CD4-positive, alpha-beta T cell treated with Interleukin-17A for 4 hours (primary cell): ENCODE measurements at regions not wholly inside any gene's neighbourhood (a gene's known extent, or its start where the extent isn't known, plus 50 kb on each side); places are given as distances from the start of the nearest gene placed in this dataset.
"Not testable (repeated sequence)": the region's sequence is repeated elsewhere in the genome, so short reads cannot be mapped to it uniquely, and the experiment has no call there.

Experiments used
- DNase-seq: peaks from one replicate; pipeline ENCODE4 v3.0.0-alpha.2; 2020; ENCODE audit warnings: mixed read lengths

GRCh38 chr16:60763869-60764268 is 1272.4 kb downstream of the CDH8 start:
- no peak for DNase-seq

DNA sequence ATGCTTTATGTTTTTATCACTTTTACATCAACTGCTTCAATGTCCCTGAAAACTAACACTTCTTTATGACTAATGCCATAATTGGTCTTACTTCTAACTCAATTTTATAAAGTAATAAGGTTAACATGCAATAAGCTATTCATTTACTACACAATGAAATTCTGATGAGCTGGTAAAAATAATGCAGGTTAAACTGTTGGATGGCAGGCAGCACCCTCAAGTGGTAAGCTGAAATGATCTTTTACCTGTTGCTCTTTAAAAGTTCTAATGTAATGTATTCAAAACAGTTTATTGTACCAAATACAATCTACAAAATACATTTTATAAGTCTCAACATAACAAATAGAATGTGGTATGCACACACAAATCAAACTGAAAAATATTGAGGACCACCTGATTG is 1280.3 kb downstream of the CDH8 start:
- DNase-seq, result no peak

DNA sequence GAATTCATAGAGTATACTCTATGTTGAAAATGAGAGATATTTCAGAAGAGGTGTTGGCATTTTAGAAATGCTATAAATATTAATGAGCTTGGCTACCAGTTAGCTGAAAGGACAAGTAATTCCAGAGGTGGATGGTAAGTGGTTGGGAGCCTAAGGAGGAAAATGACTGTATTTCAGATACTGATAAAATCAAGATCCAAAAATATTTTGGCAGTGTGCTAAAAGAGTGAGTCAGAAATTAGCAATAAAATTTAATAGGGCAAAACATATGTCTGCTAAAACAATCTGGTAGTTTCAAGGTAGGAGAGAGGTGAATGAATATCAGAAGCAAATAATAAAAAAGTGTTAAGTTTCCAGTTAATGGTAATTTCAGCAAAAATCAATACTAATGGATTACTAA is 1287.9 kb downstream of the CDH8 start:
- DNase-seq, result no peak

- no peak for DNase-seq
Observed at GRCh38 chr16:60744198-60744597, 1292.0 kb downstream of the CDH8 start.

DNA sequence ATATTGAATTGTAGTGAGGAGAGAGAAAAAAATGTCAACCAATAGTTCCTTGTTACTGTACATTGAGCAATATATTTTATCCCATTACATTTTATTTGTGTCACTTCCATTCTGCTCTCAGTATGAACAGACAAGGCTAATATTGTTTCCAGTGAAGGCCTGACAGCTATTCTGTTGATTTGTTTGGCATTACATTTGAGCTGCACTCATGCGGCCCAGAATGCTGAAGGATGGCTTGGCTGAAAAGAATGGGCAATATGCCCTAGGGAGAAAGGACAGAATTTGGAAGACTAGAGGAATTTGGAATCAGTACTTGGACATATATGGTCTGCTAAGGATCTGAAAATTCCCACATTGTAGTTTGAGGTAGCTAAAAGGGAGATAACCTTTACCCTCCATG is 1294.4 kb downstream of the CDH8 start:
- no peak for DNase-seq

GRCh38 chr16:60739737-60740683 is 1296.2 kb downstream of the CDH8 start:
- DNase-seq, result no peak

GRCh38 chr16:60731329-60732050 is 1304.7 kb downstream of the CDH8 start:
- no peak for DNase-seq

GRCh38 chr16:60729051-60729450 is 1307.2 kb downstream of the CDH8 start:
- no peak for DNase-seq

- DNase-seq, result no peak
Observed at GRCh38 chr16:60727851-60728250, 1308.4 kb downstream of the CDH8 start.

DNA sequence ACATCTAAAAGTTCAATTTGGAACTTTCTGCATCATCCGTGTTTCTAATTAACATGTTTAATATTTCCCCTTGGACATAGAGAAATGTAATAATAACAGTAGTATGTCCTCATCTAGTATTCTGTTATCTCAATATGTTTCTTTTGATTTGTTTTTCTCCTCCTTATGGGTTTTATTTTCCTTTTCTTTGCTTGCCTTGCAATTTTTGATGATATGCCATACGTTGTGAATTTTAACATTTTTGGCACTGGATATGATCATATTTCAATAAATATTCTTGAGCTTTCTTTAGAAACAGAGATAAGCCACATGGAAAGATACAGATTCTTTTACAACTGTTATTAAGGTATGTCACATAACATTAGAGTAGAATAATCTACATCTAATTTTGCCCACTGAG is 1316.2 kb downstream of the CDH8 start:
- no peak for DNase-seq

DNA sequence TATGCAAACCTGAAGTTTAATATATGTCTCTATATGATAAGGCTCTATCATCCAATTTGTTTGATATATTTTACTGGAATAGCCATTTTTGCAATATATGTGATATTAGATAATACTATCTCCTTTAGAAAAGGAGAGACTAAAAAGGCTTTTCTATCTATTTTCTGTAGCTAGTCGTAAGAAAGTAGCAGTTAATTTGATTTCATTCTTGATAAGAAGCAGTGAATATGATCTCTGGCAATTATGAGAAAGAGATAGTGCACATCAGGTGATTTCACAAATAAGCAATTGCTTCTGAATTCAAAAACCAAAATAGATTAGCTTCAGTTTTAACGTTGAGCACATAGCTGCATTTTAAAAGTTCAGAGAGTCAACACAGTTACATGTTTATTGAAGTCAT is 1318.4 kb downstream of the CDH8 start:
- DNase-seq, result no peak

DNA sequence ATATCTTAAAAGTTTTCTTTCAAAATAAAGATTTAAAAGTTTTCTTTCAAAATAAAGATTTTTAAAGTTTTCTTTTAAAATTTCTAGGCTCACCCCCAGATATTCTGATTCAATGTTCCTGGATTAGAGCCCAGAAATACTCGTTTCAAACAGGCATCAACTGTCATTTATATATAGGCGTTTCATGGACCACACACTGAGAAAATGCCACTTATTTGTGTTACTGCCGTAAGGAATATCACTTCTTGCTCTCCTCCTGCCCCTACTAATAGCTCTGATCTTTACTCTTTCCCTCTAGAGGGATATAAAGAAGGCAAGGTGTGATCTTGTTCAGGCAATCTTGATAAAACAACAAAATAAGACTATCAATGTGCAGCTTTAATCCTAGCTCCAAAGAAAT is 1324.1 kb downstream of the CDH8 start:
- DNase-seq, result no peak

DNA sequence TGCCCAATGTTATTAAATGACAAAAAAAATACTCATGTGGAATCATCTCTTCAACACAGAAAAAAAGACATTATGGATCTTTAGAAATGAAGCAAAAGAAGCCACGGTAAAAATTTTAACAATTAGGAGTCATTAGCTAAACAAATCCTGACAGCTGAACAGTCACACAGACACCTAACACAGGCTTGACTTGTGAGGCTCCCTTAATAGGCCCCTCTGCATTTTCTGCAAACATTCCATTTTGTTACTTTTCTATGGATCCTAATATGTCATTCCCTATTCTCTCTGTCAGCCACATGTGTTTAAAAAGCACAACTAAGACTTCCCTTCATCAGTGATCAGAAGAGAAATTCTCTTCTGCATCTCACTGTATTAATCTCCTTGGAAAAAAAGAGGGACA is 1331.5 kb downstream of the CDH8 start:
- no peak for DNase-seq

DNA sequence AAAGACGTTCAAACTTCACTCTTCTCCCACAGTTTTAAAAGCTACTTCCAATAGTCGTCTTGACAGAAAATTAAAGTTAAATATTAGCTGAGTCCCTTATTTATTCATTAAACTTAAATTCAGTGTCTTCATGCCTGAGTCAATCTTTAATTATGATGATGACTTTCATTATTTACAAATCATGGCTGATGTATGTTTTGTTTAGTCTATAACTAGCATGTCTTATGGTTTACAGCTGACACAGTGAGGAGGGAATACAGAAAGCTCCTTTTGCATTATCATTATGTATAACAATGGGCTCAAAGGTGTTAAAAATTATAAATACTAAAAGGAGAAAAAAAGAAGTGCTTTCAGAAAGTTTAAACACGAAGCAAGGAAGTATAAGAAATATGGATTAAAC is 1333.1 kb downstream of the CDH8 start:
- DNase-seq, result no peak

DNA sequence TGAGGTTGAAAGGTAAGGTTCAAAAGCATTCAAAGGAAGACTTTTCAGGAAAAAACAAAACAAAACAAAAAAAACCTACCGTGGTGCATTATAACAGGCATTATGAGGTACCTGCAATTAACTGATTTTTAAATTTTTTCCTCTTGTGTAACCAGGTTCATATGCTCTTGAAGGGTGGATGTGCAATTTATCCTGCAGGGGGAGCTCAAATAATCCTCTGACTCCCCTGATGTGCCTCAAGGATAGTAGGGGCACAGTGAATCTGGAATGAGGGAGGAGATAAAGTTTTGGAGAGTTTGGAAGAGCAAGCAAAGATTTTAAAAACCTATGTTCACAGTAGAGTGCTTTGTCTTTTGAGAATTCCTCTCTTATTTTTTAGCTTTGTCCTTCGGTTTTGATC is 1349.4 kb downstream of the CDH8 start:
- no peak for DNase-seq

DNA sequence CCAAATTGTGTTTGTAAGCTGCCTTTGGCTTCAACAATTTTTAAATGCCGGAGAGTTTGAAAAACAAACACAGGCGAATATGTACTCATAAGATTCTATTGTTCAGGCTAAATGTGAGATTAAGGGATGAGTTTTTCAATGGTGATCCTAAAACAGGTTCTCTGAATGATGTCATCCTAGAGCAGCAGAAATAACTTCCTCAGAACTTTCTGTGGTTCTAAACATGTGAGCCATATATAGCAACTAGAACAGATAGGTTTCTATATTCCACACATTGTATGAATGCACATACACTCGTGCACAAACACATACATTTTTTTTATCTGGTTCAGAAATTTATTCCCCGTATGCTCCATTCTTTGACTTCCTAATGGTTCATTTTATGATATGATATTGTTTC is 1352.2 kb downstream of the CDH8 start:
- no peak for DNase-seq

DNA sequence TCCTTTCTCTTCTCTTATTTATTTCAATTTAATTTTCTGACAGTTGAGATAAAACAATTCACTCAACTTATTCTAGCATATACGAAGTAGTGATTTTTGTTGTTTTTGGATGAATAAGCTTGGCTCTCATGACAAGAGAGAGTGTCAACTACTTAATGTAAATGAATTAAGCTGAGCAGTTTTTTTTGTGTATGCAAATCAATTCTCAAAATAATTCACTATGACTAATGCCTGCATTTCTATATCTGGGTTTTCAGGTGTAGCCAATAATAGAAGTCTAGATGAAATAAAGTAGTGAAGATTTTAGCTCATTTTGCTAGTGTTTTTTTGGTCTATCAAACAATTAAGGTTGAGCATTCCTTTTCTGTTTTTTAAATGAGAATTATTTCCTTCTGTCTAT is 1354.0 kb downstream of the CDH8 start:
- no peak for DNase-seq

- DNase-seq, result no peak
Observed at GRCh38 chr16:60681043-60681442, 1355.2 kb downstream of the CDH8 start.

- DNase-seq, result no peak
Observed at GRCh38 chr16:60675022-60675421, 1361.2 kb downstream of the CDH8 start.

- no peak for DNase-seq
Observed at GRCh38 chr16:60674241-60674640, 1362.0 kb downstream of the CDH8 start.

GRCh38 chr16:60655514-60656153 is 1380.6 kb downstream of the CDH8 start:
- no peak for DNase-seq

DNA sequence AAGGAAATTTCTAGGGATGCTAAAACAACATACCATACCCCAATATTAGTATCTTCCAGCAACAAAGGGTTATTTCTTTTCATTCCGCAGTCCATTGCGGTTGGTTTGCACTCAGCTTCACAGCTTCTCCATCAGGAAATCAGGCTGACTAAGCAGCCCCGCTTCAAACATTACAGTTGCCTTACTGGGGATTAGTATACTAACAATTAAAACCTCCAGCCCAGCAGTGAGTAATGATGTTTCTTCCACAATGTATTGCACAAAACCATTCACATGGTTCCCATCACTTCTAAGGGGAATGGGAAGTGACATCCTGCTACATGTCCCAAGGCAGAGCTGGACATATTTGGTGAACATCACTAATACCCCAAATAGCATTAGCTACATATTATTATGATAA is 1384.9 kb downstream of the CDH8 start:
- DNase-seq, result no peak

- DNase-seq, result no peak
Observed at GRCh38 chr16:60648290-60648689, 1387.9 kb downstream of the CDH8 start.

GRCh38 chr16:60647388-60647787 is 1388.8 kb downstream of the CDH8 start:
- not testable (repeated sequence) for DNase-seq
